RWPE2 (cell line): ENCODE measurements at regions not wholly inside any gene's neighbourhood (a gene's known extent, or its start where the extent isn't known, plus 50 kb on each side); places are given as distances from the start of the nearest gene placed in this dataset.

ENCODE experiments used
- ATAC-seq: fragments of 200-7000 bp; cut with Tn5 transposase; 3 replicates; pipeline ENCODE4 v1.9.1; 2021; ENCODE audit warnings: low read depth
- DNase-seq: peaks from one replicate; pipeline ENCODE4 v3.0.0-alpha.2; 2020; ENCODE audit warnings: low spot score
- H3K27ac ChIP-seq: fragments of 450-650 bp; 2 replicates; pipeline ENCODE4 v1.5.1; 2017; ENCODE audit warnings: mild to moderate bottlenecking; ENCODE audit not compliant: poor library complexity, severe bottlenecking
- H3K27me3 ChIP-seq: fragments of 250-450 bp; sonication (Bioruptor Pico); 2 replicates; pipeline ENCODE4 v1.5.1; 2021; ENCODE audit warnings: mild to moderate bottlenecking, moderate library complexity; ENCODE audit not compliant: insufficient read depth, poor library complexity, severe bottlenecking
- H3K36me3 ChIP-seq: fragments of 250-450 bp; sonication (Bioruptor Pico); 2 replicates; pipeline ENCODE4 v1.5.1; 2020; ENCODE audit warnings: low read depth, mild to moderate bottlenecking, moderate library complexity
- H3K4me1 ChIP-seq: fragments of 250-450 bp; sonication (Bioruptor Pico); 2 replicates; pipeline ENCODE4 v1.5.1; 2021; ENCODE audit warnings: mild to moderate bottlenecking, moderate library complexity; ENCODE audit not compliant: insufficient read depth, poor library complexity, severe bottlenecking
- H3K4me3 ChIP-seq: fragments of 250-450 bp; sonication (Bioruptor Pico); 2 replicates; pipeline ENCODE4 v1.5.1; 2021; ENCODE audit warnings: mild to moderate bottlenecking, moderate library complexity; ENCODE audit not compliant: severe bottlenecking
- H3K9me3 ChIP-seq: fragments of 250-450 bp; sonication (Bioruptor Pico); 2 replicates; pipeline ENCODE4 v1.5.1; 2021; ENCODE audit warnings: mild to moderate bottlenecking, moderate library complexity; ENCODE audit not compliant: severe bottlenecking
- TF ChIP-seq, protein P1 (sequence below): fragments of 450-650 bp; IDR thresholded peaks from one replicate; pipeline ENCODE4 v1.5.1; 2017; ENCODE audit warnings: mild to moderate bottlenecking, moderate library complexity; ENCODE audit not compliant: poor library complexity, severe bottlenecking

DNA sequence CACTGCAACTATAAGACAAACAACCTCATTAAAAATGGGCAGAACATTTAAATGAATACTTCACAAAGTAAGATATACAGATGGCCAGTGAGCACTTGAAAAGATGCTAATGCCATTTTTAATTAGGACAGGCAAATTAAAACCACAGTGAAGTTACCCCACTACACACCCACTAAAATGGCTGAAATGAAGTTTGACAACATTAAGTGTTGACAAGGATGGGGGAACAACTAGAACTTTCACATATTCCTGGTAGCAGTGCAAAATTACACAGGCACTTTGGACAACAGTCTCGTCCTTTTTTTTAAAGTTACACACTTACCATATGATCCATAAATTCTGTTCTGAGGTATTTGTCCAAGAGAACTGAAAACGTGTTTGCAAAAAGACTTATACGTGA lies 278.9 kb upstream of the DIO3 start:
- TF ChIP-seq, protein P1, sequence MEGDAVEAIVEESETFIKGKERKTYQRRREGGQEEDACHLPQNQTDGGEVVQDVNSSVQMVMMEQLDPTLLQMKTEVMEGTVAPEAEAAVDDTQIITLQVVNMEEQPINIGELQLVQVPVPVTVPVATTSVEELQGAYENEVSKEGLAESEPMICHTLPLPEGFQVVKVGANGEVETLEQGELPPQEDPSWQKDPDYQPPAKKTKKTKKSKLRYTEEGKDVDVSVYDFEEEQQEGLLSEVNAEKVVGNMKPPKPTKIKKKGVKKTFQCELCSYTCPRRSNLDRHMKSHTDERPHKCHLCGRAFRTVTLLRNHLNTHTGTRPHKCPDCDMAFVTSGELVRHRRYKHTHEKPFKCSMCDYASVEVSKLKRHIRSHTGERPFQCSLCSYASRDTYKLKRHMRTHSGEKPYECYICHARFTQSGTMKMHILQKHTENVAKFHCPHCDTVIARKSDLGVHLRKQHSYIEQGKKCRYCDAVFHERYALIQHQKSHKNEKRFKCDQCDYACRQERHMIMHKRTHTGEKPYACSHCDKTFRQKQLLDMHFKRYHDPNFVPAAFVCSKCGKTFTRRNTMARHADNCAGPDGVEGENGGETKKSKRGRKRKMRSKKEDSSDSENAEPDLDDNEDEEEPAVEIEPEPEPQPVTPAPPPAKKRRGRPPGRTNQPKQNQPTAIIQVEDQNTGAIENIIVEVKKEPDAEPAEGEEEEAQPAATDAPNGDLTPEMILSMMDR: no peak
- no peaks in the 10 kb centered on the region for H3K36me3 ChIP-seq
- H3K4me3 ChIP-seq: no peak overlapping the region
- H3K9me3 ChIP-seq: no peaks in the 10 kb centered on the region
- H3K27ac ChIP-seq: no peak overlapping the region
- H3K27me3 ChIP-seq: peaks cover 10% of the 10 kb centered on the region
- DNase-seq (no peak), ATAC-seq (no peak)
- H3K4me1 ChIP-seq: no peaks in the 10 kb centered on the region

DNA sequence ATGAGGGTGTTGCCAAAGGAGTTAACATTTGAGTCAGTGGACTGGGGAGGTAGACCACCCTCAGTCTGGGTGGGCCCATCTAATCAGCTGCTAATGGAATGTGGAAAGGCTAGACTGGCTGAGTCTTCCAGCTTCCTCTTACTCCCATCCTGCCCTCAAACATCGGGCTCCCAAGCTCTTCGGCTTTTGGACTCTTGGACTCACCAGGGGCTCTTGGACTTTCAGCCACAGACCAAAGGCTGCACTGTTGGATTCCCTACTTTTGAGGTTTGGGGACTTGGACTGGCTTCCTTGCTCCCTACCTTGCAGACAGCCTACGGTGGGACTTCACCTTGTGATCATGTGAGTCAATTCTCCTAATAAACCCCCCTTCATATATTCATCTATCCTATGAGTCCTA lies 276.6 kb upstream of the DIO3 start:
- no peak for ATAC-seq
- Histone ChIP-seq H3K36me3 (no peaks in the 10 kb centered on the region), H3K9me3 (no peaks in the 10 kb centered on the region), H3K4me1 (no peaks in the 10 kb centered on the region), H3K27ac (no peak overlapping the region), H3K4me3 (no peak overlapping the region), H3K27me3 (peaks cover 20% of the 10 kb centered on the region)
- no peak for DNase-seq
- TF ChIP-seq, protein P1: no peak

DNA sequence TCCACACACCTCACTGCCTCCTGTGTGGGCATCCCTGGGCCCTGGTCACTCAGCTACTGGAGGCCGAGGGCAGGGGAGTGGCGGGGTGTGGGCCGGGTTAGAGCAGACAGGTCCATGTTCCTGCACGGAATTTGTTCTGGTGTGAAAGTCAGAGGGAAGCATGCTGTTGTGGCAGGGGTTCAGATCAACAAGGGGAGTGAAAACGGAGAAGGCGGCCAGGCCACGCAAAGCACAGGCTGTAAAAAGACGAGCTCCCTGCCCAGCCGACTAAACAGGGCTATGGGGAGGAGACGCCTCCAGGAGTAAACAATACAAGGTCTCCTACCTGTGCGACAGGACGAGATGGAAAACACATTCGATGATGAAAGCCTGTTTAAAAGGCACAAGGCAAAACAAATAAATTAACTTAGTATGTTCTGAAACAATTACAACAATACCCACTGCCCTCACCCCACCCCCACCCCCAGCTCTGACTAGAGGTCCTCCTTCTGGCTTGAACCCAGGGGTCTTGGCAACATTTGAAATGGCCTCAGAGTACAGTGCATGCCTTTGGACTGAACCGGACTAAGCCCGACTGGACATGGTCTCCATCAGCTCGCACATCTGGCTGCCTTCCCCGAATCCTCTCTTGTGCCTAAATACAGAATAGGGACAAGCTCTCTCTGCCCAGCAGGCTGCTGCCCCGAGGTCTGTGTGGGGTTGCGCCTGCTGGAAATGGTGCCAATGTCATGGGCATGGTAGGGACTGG lies 274.9 kb upstream of the DIO3 start:
- Histone ChIP-seq H3K4me3 (no peak overlapping the region), H3K36me3 (no peaks in the 10 kb centered on the region), H3K27me3 (peaks cover 26% of the 10 kb centered on the region), H3K4me1 (no peaks in the 10 kb centered on the region), H3K27ac (no peak overlapping the region), H3K9me3 (no peaks in the 10 kb centered on the region)
- TF ChIP-seq, protein P1: no peak
- DNase-seq: no peak
- ATAC-seq: no peak

DNA sequence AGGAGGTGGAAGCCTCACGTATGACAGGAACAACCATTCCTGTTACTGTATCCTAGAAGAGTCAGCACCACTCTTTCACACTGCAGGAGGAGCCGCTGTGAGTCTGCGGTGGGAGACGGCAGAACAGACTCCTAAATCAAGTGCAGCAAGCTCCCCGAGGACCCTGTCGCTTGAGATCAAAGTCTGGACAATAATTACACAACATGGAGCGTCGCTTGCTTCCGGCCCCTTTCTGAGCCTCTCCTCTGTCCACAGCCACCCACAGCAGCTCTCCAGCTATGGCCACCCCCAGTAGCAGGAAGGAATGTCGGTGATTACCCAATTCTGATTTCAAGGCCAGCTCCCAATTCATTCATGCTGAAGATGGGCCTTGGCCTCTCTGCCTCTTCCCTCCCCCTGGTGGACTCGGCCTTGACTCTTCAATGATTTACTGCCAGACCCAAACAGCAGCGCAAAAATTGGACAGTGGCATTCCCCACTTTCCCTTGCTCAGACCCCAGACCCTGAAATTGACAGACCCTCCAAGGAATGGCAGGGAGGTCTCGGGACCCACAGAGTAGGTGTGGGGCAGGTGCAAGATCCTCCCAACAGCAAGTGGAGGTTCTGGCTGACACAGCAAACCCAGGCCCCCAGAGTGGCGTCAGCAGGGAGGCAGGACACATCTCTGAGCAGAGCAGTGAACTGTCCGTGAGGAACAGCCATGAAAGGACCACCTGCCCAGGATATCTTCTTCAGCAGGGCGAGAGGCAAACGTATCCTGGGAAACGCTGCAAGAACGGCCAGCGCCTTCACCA lies 272.7 kb upstream of the DIO3 start:
- no peak overlapping the region for H3K4me3 ChIP-seq
- H3K4me1 ChIP-seq: no peaks in the 10 kb centered on the region
- H3K9me3 ChIP-seq: no peaks in the 10 kb centered on the region
- no peak overlapping the region for H3K27ac ChIP-seq
- H3K36me3 ChIP-seq: no peaks in the 10 kb centered on the region
- no peak for DNase-seq
- no peak for ATAC-seq
- TF ChIP-seq, protein P1: no peak
- H3K27me3 ChIP-seq: peaks cover 26% of the 10 kb centered on the region
